H9 (cell line): ENCODE measurements at regions not wholly inside any gene's neighbourhood (a gene's known extent, or its start where the extent isn't known, plus 50 kb on each side); places are given as distances from the start of the nearest gene placed in this dataset.

Experiments used
- DNase-seq: peaks from one replicate; pipeline ENCODE4 v3.0.0-alpha.2; 2017
- H2AFZ ChIP-seq: one replicate; pipeline ENCODE4 v1.6.1; 2013; ENCODE audit warnings: mild to moderate bottlenecking, low read length, control low read depth, moderate library complexity
- H2AK5ac ChIP-seq: 2 replicates; pipeline ENCODE4 v1.6.1; 2013; ENCODE audit warnings: low read length, control low read depth, mixed read lengths; ENCODE audit not compliant: insufficient read length
- H2BK120ac ChIP-seq: one replicate; pipeline ENCODE4 v1.6.1; 2013; ENCODE audit warnings: low read depth, mild to moderate bottlenecking, low read length, control low read depth, inconsistent platforms; ENCODE audit not compliant: poor library complexity, severe bottlenecking
- H2BK12ac ChIP-seq: 2 replicates; pipeline ENCODE4 v1.6.1; 2013; ENCODE audit warnings: low read length, control low read depth, mixed read lengths, low read depth; ENCODE audit not compliant: insufficient read length
- H2BK15ac ChIP-seq: 2 replicates; pipeline ENCODE4 v1.6.1; 2013; ENCODE audit warnings: low read depth, low read length, control low read depth
- H2BK20ac ChIP-seq: one replicate; pipeline ENCODE4 v1.6.1; 2013; ENCODE audit warnings: low read depth, mild to moderate bottlenecking, low read length, control low read depth, inconsistent platforms; ENCODE audit not compliant: poor library complexity, severe bottlenecking
- H2BK5ac ChIP-seq: 2 replicates; pipeline ENCODE4 v1.6.1; 2013; ENCODE audit warnings: low read length, control low read depth, mixed read lengths; ENCODE audit not compliant: insufficient read length
- H3K14ac ChIP-seq: 2 replicates; pipeline ENCODE4 v1.6.1; 2013; ENCODE audit warnings: low read length, control low read depth; ENCODE audit not compliant: insufficient read depth
- H3K18ac ChIP-seq: 2 replicates; pipeline ENCODE4 v1.6.1; 2013; ENCODE audit warnings: low read depth, mild to moderate bottlenecking, mixed read lengths, low read length, control low read depth; ENCODE audit not compliant: insufficient read length
- H3K23ac ChIP-seq: 2 replicates; pipeline ENCODE4 v1.6.1; 2013; ENCODE audit warnings: low read length, control low read depth, mixed read lengths, low read depth; ENCODE audit not compliant: insufficient read length
- H3K23me2 ChIP-seq: 2 replicates; pipeline ENCODE4 v1.6.1; 2013; ENCODE audit warnings: low read depth, mild to moderate bottlenecking, mixed read lengths, low read length, control low read depth; ENCODE audit not compliant: insufficient read length, poor library complexity, severe bottlenecking
- H3K27ac ChIP-seq: 2 replicates; pipeline ENCODE4 v1.5.1; 2013; ENCODE audit warnings: low read length, control low read depth, mixed read lengths, low read depth; ENCODE audit not compliant: insufficient read length
- H3K27me3 ChIP-seq: 2 replicates; pipeline ENCODE4 v1.6.1; 2013; ENCODE audit warnings: low read length, control low read depth, inconsistent platforms; ENCODE audit not compliant: insufficient read depth
- H3K4ac ChIP-seq: 2 replicates; pipeline ENCODE4 v1.6.1; 2013; ENCODE audit warnings: low read depth, mild to moderate bottlenecking, control low read depth, inconsistent platforms, low read length, moderate library complexity
- H3K4me1 ChIP-seq: 2 replicates; pipeline ENCODE4 v1.6.1; 2013; ENCODE audit warnings: low read length, control low read depth, inconsistent platforms; ENCODE audit not compliant: insufficient read depth
- H3K4me2 ChIP-seq: 2 replicates; pipeline ENCODE4 v1.6.1; 2013; ENCODE audit warnings: low read length, control low read depth, mixed read lengths; ENCODE audit not compliant: insufficient read length, insufficient read depth
- H3K56ac ChIP-seq: 2 replicates; pipeline ENCODE4 v1.6.1; 2013; ENCODE audit warnings: low read depth, mild to moderate bottlenecking, mixed read lengths, low read length, control low read depth; ENCODE audit not compliant: insufficient read length
- H3K79me1 ChIP-seq: 2 replicates; pipeline ENCODE4 v1.6.1; 2013; ENCODE audit warnings: low read depth, mild to moderate bottlenecking, moderate library complexity, low read length, control low read depth, inconsistent platforms; ENCODE audit not compliant: insufficient read depth, poor library complexity, severe bottlenecking
- H3K79me2 ChIP-seq: 2 replicates; pipeline ENCODE4 v1.6.1; 2013; ENCODE audit warnings: low read length, control low read depth, inconsistent platforms; ENCODE audit not compliant: insufficient read depth
- H3K9ac ChIP-seq: 2 replicates; pipeline ENCODE4 v1.6.1; 2013; ENCODE audit warnings: low read length, control low read depth, mixed read lengths; ENCODE audit not compliant: insufficient read length; ENCODE audit errors: extremely low read depth
- H3K9me3 ChIP-seq: one replicate; pipeline ENCODE4 v1.6.1; 2013; ENCODE audit warnings: low read depth, low read length, inconsistent platforms; ENCODE audit not compliant: control insufficient read depth
- H3T11ph ChIP-seq: one replicate; pipeline ENCODE4 v1.6.1; 2013; ENCODE audit warnings: mild to moderate bottlenecking, low read length, control low read depth, inconsistent platforms
- H4K20me1 ChIP-seq: one replicate; pipeline ENCODE4 v1.6.1; 2013; ENCODE audit not compliant: control insufficient read depth, insufficient read length, insufficient read depth
- H4K5ac ChIP-seq: 2 replicates; pipeline ENCODE4 v1.6.1; 2013; ENCODE audit warnings: low read depth, mild to moderate bottlenecking, mixed read lengths, low read length, control low read depth; ENCODE audit not compliant: insufficient read length
- H4K8ac ChIP-seq: replicated peaks from 2 replicates; pipeline ENCODE4 v1.6.1; 2013; ENCODE audit warnings: low read length, control low read depth, mixed read lengths, low read depth; ENCODE audit not compliant: insufficient read length
- H4K91ac ChIP-seq: 2 replicates; pipeline ENCODE4 v1.6.1; 2013; ENCODE audit warnings: low read depth, mild to moderate bottlenecking, moderate library complexity, mixed read lengths, low read length, control low read depth; ENCODE audit not compliant: insufficient read length
- H3K27ac Mint-ChIP-seq, 3 experiments: 2 replicates in 2 of 3; 3 replicates in 1 of 3; pipeline ENCODE4 v1.8.0; 2020 to 2021; ENCODE audit warnings: mixed read lengths in 3 of 3, mild to moderate bottlenecking in 1 of 3, moderate library complexity in 1 of 3
- H3K27me3 Mint-ChIP-seq: 2 replicates; pipeline ENCODE4 v1.8.0; 2021; ENCODE audit warnings: low read depth, mild to moderate bottlenecking, moderate library complexity, mixed read lengths
- H3K36me3 Mint-ChIP-seq, 3 experiments: 2 replicates in 2 of 3; 3 replicates in 1 of 3; pipeline ENCODE4 v1.8.0; 2020 to 2021; ENCODE audit warnings: low read depth in 3 of 3, mixed read lengths in 3 of 3; ENCODE audit not compliant: insufficient read depth in 1 of 3
- H3K4me1 Mint-ChIP-seq, 2 experiments: 2 replicates each; pipeline ENCODE4 v1.8.0; 2020; ENCODE audit warnings: mixed read lengths in 2 of 2
- H3K4me3 Mint-ChIP-seq, 2 experiments: 2 replicates in 1 of 2; 3 replicates in 1 of 2; pipeline ENCODE4 v1.8.0; 2020 to 2021; ENCODE audit warnings: mild to moderate bottlenecking in 2 of 2, mixed read lengths in 2 of 2, moderate library complexity in 1 of 2
- H3K9me3 Mint-ChIP-seq, 2 experiments: 2 replicates in 1 of 2; 3 replicates in 1 of 2; pipeline ENCODE4 v1.8.0; 2020; ENCODE audit warnings: mild to moderate bottlenecking in 2 of 2, mixed read lengths in 2 of 2, moderate library complexity in 1 of 2
- WGBS: extraction: QIAGEN DNeasy Blood & Tissue Kit; methylation state at CpG from one replicate; pipeline ENCODE4 v1.1.7; 2013; ENCODE audit warnings: missing lambda C conversion rate, low lambda C conversion rate, mixed read lengths; ENCODE audit not compliant: insufficient read length; ENCODE audit errors: extremely low coverage; 5-methylcytosine and 5-hydroxymethylcytosine counted together
- TF ChIP-seq, protein P1 (sequence below): fragments of 200-600 bp; sonication (generic); conservative IDR thresholded peaks from 3 replicates; pipeline ENCODE4 v1.8.0; 2021; ENCODE audit warnings: antibody characterized with exemption, mild to moderate bottlenecking

GRCh38 chr3:80247766-80248165 is 480.0 kb upstream of the ROBO1 start:
- Histone ChIP-seq H3K27ac (no peak overlapping the region), H4K20me1 (no peaks in the 10 kb centered on the region), H2BK20ac (no peak overlapping the region), H3K4ac (no peak overlapping the region), H3K79me1 (no peaks in the 10 kb centered on the region), H3K18ac (no peak overlapping the region), H3K9me3 (no peaks in the 10 kb centered on the region), H2BK15ac (no peak overlapping the region), H3K9ac (no peak overlapping the region), H3K4me2 (no peak overlapping the region), H3K14ac (no peak overlapping the region), H2BK12ac (no peak overlapping the region), H3K23me2 (no peaks in the 10 kb centered on the region), H2AFZ (no peak overlapping the region), H3K27me3 (no peaks in the 10 kb centered on the region), H3K23ac (no peak overlapping the region), H3K4me1 (no peaks in the 10 kb centered on the region), H4K91ac (no peak overlapping the region), H2BK120ac (no peak overlapping the region), H3K56ac (no peak overlapping the region), H3K79me2 (no peaks in the 10 kb centered on the region), H4K8ac (no peak overlapping the region), H2AK5ac (no peak overlapping the region), H4K5ac (no peak overlapping the region), H3T11ph (no peak overlapping the region), H2BK5ac (no peak overlapping the region)
- Mint-ChIP-seq H3K36me3 (peaks cover 2 to 17% (median 4%) of the 10 kb centered on the region in 3 experiments; a peak in 3 of 7 replicates), H3K27ac (no peak overlapping the region), H3K27me3 (no peaks in the 10 kb centered on the region), H3K9me3 (peaks cover 8 to 15% of the 10 kb centered on the region in 2 experiments; a peak in 4 of 5 replicates), H3K4me1 (0 out of 4 replicates have a peak, but pooled peaks cover 0 to 1% of the 10 kb centered on the region in 2 experiments), H3K4me3 (no peak overlapping the region)
- TF ChIP-seq, protein P1, sequence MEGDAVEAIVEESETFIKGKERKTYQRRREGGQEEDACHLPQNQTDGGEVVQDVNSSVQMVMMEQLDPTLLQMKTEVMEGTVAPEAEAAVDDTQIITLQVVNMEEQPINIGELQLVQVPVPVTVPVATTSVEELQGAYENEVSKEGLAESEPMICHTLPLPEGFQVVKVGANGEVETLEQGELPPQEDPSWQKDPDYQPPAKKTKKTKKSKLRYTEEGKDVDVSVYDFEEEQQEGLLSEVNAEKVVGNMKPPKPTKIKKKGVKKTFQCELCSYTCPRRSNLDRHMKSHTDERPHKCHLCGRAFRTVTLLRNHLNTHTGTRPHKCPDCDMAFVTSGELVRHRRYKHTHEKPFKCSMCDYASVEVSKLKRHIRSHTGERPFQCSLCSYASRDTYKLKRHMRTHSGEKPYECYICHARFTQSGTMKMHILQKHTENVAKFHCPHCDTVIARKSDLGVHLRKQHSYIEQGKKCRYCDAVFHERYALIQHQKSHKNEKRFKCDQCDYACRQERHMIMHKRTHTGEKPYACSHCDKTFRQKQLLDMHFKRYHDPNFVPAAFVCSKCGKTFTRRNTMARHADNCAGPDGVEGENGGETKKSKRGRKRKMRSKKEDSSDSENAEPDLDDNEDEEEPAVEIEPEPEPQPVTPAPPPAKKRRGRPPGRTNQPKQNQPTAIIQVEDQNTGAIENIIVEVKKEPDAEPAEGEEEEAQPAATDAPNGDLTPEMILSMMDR = no peak
- WGBS = no CpG with 5 or more reads among the region's 3 CpGs
- no peak for DNase-seq
